ENCODE measurements at regions not wholly inside any gene's neighbourhood (a gene's known extent, or its start where the extent isn't known, plus 50 kb on each side); places are given as distances from the start of the nearest gene placed in this dataset.

DNA sequence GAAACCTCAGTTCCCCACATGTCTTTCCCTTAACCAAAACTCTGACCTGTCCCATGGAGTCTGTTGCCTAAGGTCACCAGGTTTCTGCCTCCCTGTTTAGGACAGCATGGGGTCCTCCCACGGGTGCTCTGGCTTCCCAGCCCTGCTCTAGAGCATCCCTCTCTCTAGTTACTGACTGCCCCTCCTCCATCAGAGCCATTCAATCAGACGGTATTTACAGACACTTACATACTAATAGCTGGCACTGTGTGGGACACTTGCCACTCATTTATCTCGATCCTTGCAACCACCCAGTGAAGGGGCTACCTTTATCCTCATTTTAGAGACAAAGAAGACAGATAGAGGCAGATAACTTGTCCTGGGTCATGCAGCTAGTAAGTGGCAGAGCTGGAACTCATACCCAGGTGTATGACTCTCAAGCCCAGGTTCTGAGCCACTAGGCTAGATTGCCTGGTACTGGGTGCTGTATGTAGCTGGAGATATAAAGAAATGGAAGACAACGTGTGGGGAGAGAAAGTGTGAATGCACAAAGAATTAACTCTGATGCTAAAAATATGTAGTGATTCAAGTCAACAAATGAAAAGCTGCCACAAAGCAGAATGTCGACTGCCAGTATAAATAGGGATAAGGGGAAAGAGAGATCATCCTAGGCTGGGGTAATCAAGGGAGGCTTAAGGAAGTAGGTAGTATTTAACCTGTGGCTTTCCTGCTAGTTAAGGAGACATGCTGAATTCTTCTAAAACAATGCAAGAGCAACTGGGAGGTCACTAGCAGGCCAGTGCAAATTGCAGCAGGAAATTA, 52.5 kb upstream of the PDE8B start:
- no peak for DNase-seq (ENCODE audit: low spot score)

GRCh38 chr5:77156379-77156778, 54.1 kb upstream of the PDE8B start:
- DNase-seq (ENCODE audit: low spot score) = no peak

GRCh38 chr5:77155179-77155785, 55.2 kb upstream of the PDE8B start:
- no peak for DNase-seq (ENCODE audit: low spot score)

- peak; percentile 26 for DNase-seq (ENCODE audit: low spot score)
These were observed 58.0 kb upstream of the PDE8B start for GRCh38 chr5:77152441-77152840.

DNA sequence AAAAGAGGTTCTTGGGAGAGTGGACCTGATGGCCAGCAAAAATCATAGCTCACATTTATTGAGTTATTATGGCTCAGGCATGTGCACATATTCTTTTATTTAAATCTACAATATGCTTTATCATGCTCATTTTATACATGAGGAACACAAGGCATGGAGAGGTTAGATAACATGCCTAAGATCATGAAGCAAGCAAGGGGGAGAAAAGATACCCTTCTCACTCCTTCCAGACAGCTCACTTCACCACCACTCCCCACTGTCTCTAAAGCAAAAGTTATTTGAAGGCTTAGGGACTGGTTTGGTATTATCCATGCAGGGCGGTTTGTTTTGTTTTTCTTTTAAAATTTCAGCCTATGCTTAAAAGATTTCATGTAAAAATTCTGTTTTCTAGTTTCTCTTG, 59.0 kb upstream of the PDE8B start:
- no peak for DNase-seq (ENCODE audit: low spot score)

DNA sequence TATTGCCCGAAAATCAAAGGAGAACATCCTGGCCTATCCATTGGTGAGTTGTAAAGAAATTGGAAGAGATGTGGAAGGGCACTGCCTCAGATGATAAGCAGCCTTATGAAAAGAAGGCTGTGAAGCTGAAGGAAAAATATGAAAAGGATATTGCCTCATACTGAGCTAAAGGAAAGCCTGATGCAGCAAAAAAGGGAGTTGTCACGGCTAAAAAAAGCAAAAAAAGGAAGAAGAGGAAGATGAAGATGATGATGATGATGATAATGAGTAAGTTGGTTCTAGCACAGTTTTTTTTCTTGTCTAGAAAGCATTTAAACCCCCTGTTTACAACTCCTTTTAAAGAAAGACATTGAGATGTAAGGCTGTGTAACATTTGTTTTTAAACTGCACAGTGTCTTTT, 59.8 kb upstream of the ZBED3 start:
- DNase-seq (ENCODE audit: low spot score) = no peak

DNA sequence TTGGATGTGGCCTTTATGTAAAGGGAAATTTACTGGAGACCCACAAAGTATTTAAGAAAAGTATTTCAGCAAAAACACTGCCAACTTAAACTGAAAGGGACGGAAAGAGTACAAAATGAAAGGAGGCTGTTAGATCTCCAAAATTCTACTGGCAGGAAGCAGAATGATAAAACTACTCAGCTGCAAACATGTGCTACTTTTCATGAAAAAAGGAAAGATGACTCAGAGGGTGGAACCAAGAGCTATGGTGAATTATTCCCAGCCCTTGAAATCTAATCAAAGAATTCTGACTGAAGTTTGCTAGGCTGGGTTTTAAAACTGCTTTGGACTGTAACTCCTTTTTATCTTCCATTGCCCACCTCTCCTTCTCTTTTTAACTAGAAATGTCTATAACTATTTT, 58.6 kb upstream of the ZBED3 start:
- DNase-seq (ENCODE audit: low spot score) = no peak

GRCh38 chr5:77144837-77145139, 57.7 kb upstream of the ZBED3 start:
- no peak for DNase-seq (ENCODE audit: low spot score)

DNA sequence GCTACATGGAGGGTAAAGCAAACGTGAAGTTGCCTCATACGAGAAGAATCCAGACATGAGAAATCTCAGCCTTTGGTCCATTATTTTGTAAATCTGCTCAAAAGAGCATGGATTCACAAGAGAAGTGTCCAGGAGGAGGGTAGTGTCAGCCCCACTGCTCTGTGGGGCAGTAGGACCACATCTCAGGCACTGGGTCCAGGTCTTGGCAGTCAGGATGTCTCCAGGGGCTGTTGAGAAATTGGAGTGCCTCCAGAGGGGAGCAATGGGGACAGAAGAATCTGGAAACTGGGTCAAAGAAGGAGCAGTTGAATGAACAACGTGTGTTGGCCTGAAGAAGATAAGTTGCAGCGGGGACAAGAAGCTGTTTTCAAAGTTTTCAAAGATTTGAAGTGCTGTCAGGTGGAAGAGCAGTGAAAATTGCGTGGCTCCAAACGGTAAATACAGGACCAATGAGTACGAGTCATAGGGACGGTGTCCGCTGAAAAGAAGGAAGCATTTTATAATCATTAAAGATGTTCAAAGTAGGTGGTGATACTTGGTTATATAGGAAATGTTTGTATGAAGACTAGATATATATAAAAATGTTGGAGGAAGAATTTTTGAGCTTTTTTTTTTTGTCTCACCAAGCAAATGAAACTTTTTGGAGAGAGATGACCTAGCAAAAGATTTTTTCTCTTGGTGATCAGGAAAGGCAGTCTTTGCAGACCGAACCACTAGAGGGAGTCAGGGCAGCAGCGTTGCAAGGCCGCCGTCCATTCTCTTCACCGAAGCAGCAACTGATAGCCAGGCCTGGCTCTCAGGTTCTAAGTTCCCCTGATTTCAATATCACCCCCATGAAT, 57.1 kb upstream of the ZBED3 start:
- peak; percentile 63 for DNase-seq (ENCODE audit: low spot score)

GRCh38 chr5:77140350-77140749, 53.3 kb upstream of the ZBED3 start:
- no peak for DNase-seq (ENCODE audit: low spot score)

- no peak for DNase-seq (ENCODE audit: low spot score)
These were observed 51.9 kb upstream of the ZBED3 start for GRCh38 chr5:77139001-77139400.
